Muscle layer of colon (tissue), 2 donors: ENCODE measurements at regions not wholly inside any gene's neighbourhood (a gene's known extent, or its start where the extent isn't known, plus 50 kb on each side); places are given as distances from the start of the nearest gene placed in this dataset.
"Not testable (repeated sequence)": the region's sequence is repeated elsewhere in the genome, so short reads cannot be mapped to it uniquely, and the experiment has no call there.

Experiments
- H3K27ac ChIP-seq: one replicate; pipeline ENCODE4 v1.7.0; 2013; ENCODE audit warnings: low read depth, mild to moderate bottlenecking, low read length, moderate library complexity
- H3K27me3 ChIP-seq, 2 donors: one replicate each; pipeline ENCODE4 v1.7.0; 2013; ENCODE audit warnings: low read length in 2 of 2, mild to moderate bottlenecking in 2 of 2; ENCODE audit not compliant: insufficient read depth in 2 of 2, control insufficient read depth in 1 of 2
- H3K36me3 ChIP-seq: one replicate; pipeline ENCODE4 v1.7.0; 2013; ENCODE audit warnings: mild to moderate bottlenecking, low read length; ENCODE audit not compliant: insufficient read depth
- H3K4me1 ChIP-seq: one replicate; pipeline ENCODE4 v1.7.0; 2013; ENCODE audit warnings: mild to moderate bottlenecking, low read length; ENCODE audit not compliant: insufficient read depth
- H3K4me3 ChIP-seq, 2 donors: one replicate each; pipeline ENCODE4 v1.7.0; 2013; ENCODE audit warnings: low read length in 2 of 2, low read depth in 1 of 2, mild to moderate bottlenecking in 1 of 2, moderate library complexity in 1 of 2
- H3K9ac ChIP-seq: one replicate; pipeline ENCODE4 v1.7.0; 2013; ENCODE audit warnings: low read length
- H3K9me3 ChIP-seq: one replicate; pipeline ENCODE4 v1.7.0; 2013; ENCODE audit warnings: mild to moderate bottlenecking, low read length
- donor health status: abdominal sarcoma.
- donor health status: Adenocarcinoma of cecum.

DNA sequence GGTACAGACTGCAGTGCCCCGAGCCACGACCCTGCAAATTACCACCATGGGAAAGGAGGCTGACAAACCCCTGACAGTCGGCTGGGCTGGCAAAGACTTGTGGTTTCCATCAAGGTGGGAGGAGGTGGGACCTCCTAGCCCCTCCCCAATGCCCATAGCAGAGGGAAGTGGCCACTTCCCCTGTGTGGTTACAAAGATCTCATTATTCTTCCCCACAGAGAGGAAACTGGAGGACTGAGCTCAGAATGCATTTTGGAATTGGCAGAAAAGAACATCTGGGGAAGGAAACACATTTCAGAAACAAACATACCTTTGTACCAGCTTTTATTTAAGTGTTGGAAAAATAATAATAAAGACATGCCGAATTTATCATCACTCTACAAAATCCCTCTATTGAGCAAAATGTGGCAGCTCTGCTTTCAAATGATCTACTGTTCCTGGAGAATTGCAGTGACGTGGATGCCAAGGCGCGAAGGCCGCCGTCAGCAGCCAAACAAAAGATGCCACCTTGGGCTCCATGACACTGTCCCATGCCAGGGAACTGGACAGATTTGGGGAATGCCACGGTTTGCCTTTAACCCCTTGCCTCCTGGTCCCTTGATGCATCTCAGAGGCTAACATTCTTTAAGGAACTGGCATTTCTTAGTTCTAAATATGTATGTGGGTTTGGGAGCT is 169.6 kb downstream of the CRYBB2 start:
- Histone ChIP-seq H3K9me3 (no peaks in the 10 kb centered on the region), H3K36me3 (no peaks in the 10 kb centered on the region), H3K27me3 (no peaks in the 10 kb centered on the region), H3K4me3 (no peak overlapping the region), H3K9ac (no peak overlapping the region), H3K27ac (no peak overlapping the region), H3K4me1 (no peaks in the 10 kb centered on the region)

DNA sequence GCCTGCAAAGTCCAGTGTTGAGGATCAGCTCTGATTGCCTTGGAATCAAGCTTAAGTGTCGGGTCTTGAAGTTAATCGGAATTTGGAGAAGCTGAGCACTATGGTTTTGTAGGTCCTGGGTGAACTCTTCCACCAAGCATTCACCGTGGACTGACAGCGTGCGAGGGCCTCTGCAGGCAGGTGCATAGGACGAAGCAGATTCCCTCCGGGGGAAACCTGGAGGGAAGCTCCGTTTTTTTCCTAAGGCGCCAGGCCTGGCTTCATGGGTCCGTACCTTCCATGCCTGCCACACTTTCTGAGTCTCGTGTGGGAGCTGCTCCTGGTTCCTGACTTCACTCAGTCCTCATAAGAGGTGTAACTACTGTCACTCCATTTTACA is 170.1 kb downstream of the CRYBB2 start:
- Histone ChIP-seq H3K27ac (no peak overlapping the region), H3K4me3 (no peak overlapping the region), H3K4me1 (no peaks in the 10 kb centered on the region), H3K9ac (no peak overlapping the region), H3K9me3 (no peaks in the 10 kb centered on the region), H3K27me3 (no peaks in the 10 kb centered on the region), H3K36me3 (no peaks in the 10 kb centered on the region)

DNA sequence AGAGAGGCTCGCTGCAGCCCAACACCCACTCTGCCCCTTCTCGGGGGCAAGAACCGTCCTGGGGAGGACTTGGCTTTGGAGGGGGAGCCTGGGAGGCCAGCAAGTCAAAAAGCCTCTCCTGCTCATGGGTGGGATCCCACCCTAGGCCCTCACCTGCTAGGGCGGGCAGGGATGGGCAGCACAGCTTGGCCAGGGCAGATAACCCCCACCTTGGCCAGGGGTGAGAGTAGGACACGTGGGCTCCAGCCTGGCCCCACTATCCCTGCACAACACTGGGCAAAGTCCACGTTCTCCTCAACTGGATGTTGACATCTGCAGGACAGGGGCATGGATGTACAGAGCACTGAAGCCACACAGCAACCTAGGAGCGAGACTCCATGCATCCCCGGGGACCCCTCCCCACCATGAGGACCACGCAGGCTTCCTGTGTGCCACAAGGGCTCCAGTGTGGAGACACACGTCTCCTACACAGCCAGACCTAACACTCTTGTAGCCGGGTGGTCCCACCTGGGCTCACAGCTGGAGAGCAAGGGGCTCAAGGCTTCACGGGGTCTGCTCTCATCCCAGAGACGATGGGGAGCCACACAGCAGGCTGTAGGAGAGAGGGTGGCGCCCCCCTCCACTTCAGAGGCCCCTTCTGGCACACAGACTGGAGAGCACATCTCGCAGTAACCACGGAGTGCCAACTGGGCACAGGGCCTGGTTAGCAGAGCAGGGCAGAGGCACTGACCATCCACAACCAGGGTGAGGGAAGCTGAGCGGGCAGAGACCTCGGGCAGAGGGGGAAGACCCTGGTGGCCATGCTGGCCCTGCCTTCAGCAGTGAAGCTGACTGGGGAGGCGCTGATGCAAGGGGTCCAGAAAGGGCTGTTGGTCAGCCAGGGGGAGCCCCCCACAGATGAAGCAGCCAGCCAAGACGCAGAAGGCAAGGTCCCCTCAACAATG is 171.1 kb downstream of the CRYBB2 start:
- Histone ChIP-seq H3K27ac (no peak overlapping the region), H3K4me3 (no peak overlapping the region), H3K27me3 (no peaks in the 10 kb centered on the region), H3K4me1 (no peaks in the 10 kb centered on the region), H3K9me3 (no peaks in the 10 kb centered on the region), H3K36me3 (no peaks in the 10 kb centered on the region), H3K9ac (no peak overlapping the region)

DNA sequence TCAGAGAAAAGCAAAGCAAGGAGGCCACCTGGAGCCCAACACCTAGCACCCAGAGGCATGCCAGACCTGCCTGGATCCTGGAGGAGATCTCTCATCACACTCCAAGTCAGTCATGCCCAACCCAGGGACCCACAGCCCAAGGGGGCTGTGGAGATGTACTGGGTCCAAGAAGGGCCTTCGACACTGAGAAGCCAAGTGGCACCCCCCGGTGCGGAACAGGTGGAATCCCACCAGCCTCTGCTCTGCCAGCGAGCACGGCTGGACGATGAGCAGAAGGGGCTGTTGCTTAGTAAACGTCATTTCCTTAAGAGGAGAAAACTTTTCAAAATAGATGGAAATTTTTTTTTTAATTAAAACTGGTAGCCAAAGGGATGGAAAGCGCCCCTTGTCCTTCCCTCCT is 171.9 kb upstream of the GRK3 start:
- Histone ChIP-seq H3K27ac (no peak overlapping the region), H3K4me1 (peaks cover 6% of the 10 kb centered on the region), H3K9me3 (no peaks in the 10 kb centered on the region), H3K36me3 (no peaks in the 10 kb centered on the region), H3K9ac (no peak overlapping the region), H3K27me3 (no peaks in the 10 kb centered on the region), H3K4me3 (no peak overlapping the region)

DNA sequence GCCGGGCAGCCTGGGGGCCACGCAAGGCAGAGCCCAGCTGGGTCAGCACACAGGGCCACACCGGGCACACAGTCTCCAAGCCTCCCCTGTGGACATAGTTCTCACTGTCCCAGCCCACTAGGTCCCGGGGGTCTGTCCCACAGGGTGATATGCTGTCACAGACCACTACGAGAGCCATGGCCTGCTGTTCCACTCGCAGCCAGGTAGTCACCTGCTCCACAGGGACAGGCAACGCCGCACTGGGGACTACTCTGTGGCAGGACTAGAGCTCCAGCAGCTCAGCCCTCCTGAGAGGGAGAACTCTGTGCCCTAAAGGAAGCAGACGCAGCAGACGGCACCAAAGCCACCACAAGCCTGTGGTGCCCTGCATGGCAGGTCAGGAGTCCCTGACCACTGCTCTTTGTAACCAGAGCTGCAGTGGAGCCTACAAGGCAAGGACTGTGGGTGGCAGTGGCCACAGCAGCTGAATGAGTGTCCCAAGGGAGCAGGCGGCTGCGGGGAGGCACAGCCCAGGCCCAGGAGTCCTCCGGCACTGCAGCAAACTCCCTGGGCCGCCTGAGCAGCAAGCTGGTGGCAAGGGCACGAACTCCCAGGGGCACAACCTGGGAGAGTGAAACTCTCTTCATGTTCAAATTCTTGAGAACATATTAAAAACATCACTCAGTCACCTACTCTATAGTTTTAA is 171.2 kb upstream of the GRK3 start:
- Histone ChIP-seq H3K4me3 (no peak overlapping the region), H3K4me1 (peaks cover 6% of the 10 kb centered on the region), H3K27me3 (no peaks in the 10 kb centered on the region), H3K36me3 (no peaks in the 10 kb centered on the region), H3K27ac (no peak overlapping the region), H3K9me3 (no peaks in the 10 kb centered on the region), H3K9ac (no peak overlapping the region)

DNA sequence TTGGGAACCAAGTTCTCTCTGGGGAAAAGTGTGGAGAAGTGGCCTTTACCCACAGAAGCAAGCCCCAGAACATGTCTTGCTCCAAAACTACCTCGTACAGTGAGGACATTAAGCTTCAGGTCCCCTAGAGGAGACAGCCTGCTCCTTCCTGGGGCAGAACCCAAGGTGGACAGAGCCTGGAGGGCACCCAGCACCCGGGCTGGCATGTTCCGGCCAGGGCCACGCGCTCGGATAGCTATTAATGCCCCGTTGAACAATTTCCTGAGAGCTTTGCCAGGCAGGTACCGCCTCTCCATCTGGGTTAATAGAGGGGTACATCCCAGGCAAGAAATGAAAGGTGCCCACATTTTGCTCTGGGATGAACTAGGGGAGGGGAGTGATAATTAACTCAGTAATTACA is 169.0 kb upstream of the GRK3 start:
- Histone ChIP-seq H3K27ac (no peak overlapping the region), H3K9me3 (no peaks in the 10 kb centered on the region), H3K27me3 (no peaks in the 10 kb centered on the region), H3K4me1 (peaks cover 8% of the 10 kb centered on the region), H3K4me3 (no peak overlapping the region), H3K9ac (no peak overlapping the region), H3K36me3 (no peaks in the 10 kb centered on the region)

DNA sequence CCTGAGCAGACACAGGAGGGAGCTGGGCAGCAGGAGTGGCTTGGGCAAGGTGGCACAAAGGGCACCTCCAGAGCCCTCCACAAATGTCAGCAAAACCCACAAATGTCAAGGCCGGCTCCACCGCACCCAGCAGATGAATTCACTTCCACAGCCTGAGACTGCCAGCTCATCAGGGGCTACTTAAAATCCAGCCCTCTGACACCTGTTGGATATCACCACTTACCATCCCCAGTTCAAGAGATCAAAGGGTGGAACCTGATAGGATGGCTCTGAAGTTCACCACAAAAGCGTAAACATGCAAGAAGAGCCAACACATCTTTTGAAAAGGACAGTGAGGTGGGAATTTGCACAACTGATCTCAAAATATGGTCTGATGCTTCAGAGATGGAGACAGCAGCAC is 168.6 kb upstream of the GRK3 start:
- no peak overlapping the region for H3K4me3 ChIP-seq
- H3K4me1 ChIP-seq, result peaks cover 13% of the 10 kb centered on the region
- no peaks in the 10 kb centered on the region for H3K27me3 ChIP-seq

DNA sequence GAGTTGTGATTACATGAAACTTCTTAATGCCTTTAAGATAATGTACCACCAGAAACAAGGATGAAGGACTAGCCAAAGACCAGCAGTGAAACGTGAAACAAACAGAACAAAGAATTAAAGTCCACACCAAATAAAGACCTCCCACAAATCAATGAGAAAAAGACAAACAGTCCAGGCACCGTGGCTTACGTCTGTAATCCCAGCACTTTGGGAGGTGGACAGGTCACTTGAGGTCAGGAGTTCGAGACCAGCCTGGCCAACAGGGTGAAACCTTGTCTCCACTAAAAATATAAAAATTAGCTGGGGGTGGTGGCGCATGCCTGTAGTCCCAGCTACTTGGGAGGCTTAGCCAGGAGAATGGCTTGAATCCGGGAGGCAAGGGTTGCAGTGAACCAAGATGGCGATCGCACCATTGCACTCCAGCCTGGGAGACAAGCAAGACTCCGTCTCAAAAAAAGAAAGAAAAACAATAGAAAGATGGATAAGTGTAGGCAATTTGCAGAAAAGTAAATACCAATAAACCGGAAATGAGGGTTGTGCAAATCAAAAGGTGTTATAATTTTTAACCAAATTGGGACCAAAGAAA is 167.8 kb upstream of the GRK3 start:
- H3K9ac ChIP-seq, result no peak overlapping the region

More for the DNA sequence above, 168.6 kb upstream of the GRK3 start:
- H3K36me3 ChIP-seq, result no peaks in the 10 kb centered on the region
- no peak overlapping the region for H3K27ac ChIP-seq
- H3K9me3 ChIP-seq, result no peaks in the 10 kb centered on the region
- no peak overlapping the region for H3K9ac ChIP-seq

DNA sequence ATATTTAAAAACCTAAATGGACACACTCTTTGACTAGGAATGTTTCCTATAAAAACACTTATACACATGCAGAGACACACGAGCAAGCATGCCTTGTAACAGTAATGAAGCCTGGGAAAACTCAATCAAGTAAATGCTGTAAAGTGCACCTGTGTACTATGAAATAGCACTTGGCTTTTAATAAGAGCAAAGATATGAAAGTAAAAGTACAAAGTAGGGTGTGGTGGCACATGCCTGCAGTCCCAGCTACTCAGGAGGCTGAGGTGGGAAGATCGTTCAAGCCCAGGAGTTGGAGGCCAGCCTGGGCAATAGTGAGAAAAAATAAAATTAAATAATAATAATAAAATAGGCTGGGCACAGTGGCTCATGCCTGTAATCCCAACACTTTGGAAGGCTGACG is 166.9 kb upstream of the GRK3 start:
- Histone ChIP-seq H3K9ac (no peak overlapping the region), H3K9me3 (no peaks in the 10 kb centered on the region), H3K4me3 (no peak overlapping the region), H3K4me1 (peaks cover 26% of the 10 kb centered on the region), H3K27ac (no peak overlapping the region), H3K27me3 (no peaks in the 10 kb centered on the region), H3K36me3 (no peaks in the 10 kb centered on the region)

More for the DNA sequence above, 167.8 kb upstream of the GRK3 start:
- Histone ChIP-seq H3K27ac (no peak overlapping the region), H3K4me1 (peaks cover 17% of the 10 kb centered on the region), H3K4me3 (no peak overlapping the region), H3K9me3 (no peaks in the 10 kb centered on the region), H3K27me3 (no peaks in the 10 kb centered on the region), H3K36me3 (no peaks in the 10 kb centered on the region)

DNA sequence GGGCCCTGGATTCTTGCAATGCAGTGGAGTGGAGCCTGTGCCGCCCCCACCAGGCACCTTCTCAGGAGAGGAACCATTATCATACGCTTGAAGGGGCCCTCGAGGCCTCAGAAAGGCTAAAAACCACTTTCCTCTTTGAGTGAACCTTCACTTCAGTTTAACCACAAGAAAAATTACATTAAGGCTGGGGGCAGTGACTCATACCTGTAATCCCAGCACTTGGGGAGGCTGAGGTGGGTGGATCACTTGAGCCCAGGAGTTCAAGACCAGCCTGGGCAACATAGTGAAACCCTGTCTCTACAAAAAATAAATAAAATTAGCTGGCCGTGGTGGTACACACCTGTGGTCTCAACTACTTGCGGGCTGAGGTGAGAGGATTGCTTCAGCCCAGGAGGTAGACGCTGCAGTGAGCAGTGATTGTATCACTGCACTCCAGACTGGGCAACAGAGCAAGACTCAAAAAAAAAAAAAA is 165.8 kb upstream of the GRK3 start:
- H3K4me1 ChIP-seq, result peaks cover 36% of the 10 kb centered on the region

DNA sequence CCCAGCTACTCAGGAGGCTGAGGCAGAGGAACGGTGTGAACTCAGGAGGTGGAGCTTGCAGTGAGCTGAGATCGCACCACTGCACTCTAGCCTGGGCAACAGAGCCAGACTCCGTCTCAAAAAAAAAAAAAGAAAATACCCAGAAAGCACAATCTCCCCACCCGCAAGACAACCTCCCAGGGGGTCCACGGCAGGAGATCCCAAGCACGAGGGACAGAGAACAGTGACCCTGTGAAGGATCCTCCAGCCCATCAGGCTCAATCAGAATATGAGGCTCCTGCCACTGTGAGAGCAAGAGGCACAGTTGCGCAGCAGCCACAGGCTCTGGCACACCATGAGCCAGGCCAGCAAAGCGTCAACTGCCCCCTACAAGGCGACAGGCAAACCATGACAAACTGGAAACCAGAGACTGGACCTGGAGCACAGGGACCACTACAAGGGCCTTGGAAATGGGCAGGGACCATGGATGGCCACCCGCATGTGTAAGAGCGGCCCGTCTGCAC is 164.8 kb upstream of the GRK3 start:
- no peaks in the 10 kb centered on the region for H3K36me3 ChIP-seq
- no peak overlapping the region for H3K4me3 ChIP-seq
- H3K27ac ChIP-seq, result no peak overlapping the region
- no peaks in the 10 kb centered on the region for H3K9me3 ChIP-seq
- H3K9ac ChIP-seq, result no peak overlapping the region
- H3K27me3 ChIP-seq, result no peaks in the 10 kb centered on the region
- peaks cover 41% of the 10 kb centered on the region for H3K4me1 ChIP-seq

More for the DNA sequence above, 165.8 kb upstream of the GRK3 start:
- not testable (repeated sequence) for H3K4me3 ChIP-seq, H3K27me3 ChIP-seq, H3K9me3 ChIP-seq, H3K27ac ChIP-seq, H3K9ac ChIP-seq, H3K36me3 ChIP-seq
